Right lobe of liver (tissue), 6 donors: ENCODE measurements at regions not wholly inside any gene's neighbourhood (a gene's known extent, or its start where the extent isn't known, plus 50 kb on each side); places are given as distances from the start of the nearest gene placed in this dataset.

Experiments used
- ATAC-seq, 4 donors: fragments of 200-7000 bp; cut with Tn5 transposase; one replicate each; pipeline ENCODE4 v1.9.1; 2020; ENCODE audit warnings: mild to moderate bottlenecking in 4 of 4, moderate library complexity in 4 of 4
- DNase-seq, 3 donors: peaks; one replicate each; pipeline ENCODE4 v3.0.0-alpha.2; 2020
- H3K27ac ChIP-seq, 3 donors: fragments of 200-600 bp; one replicate each; pipeline ENCODE4 v1.8.0; 2022
- H3K27me3 ChIP-seq, 2 donors: fragments of 200-600 bp; one replicate each; pipeline ENCODE4 v1.8.0; 2022
- H3K36me3 ChIP-seq, 4 donors: fragments of 200-600 bp; sonication (generic) in 1 of 4; one replicate each; pipeline versions ENCODE4 v1.5.1 to v1.8.0; 2017 to 2022; ENCODE audit warnings: control low read depth in 1 of 4
- H3K4me1 ChIP-seq, 4 donors: fragments of 200-600 bp; sonication (generic) in 1 of 4; one replicate each; pipeline versions ENCODE4 v1.5.1 to v1.8.0; 2017 to 2022; ENCODE audit warnings: control low read depth in 1 of 4
- H3K4me3 ChIP-seq, 3 donors: fragments of 200-600 bp; one replicate each; pipeline ENCODE4 v1.8.0; 2022
- H3K9me3 ChIP-seq, 4 donors: fragments of 200-600 bp; sonication (generic) in 1 of 4; one replicate each; pipeline versions ENCODE4 v1.5.1 to v1.8.0; 2017 to 2022; ENCODE audit warnings: control low read depth in 1 of 4
- CTCF ChIP-seq, 4 donors: fragments of 200-600 bp in 3 of 4; fragments of 450-650 bp in 1 of 4; IDR thresholded peaks; one replicate each; pipeline versions ENCODE4 v1.5.1 to v1.8.0; 2016 to 2022; ENCODE audit warnings: antibody characterized with exemption in 4 of 4, mild to moderate bottlenecking in 2 of 4
- POLR2A ChIP-seq: fragments of 450-650 bp; IDR thresholded peaks from one replicate; pipeline ENCODE4 v1.6.1; 2017; ENCODE audit warnings: antibody characterized with exemption, mild to moderate bottlenecking
- WGBS: methylation state at CpG from one replicate; pipeline ENCODE4 v1.1.6; 2018; ENCODE audit warnings: low coverage, low lambda C conversion rate; ENCODE audit not compliant: insufficient coverage; ENCODE audit errors: missing lambda C conversion rate; 5-methylcytosine and 5-hydroxymethylcytosine counted together
- intact Hi-C, 2 donors: fragments of 100-400 bp; cut with DNase I; formaldehyde crosslinking; loops; one replicate each; pipeline versions ENCODE4 v1.11.2 to v1.14.1; 2022
- donor health status: DM: no; HTN: yes; CAD: no.
- donor health status: DM: no; HTN: no; CAD: no.
- donor health status: DM: no; HTN: no; CAD: no.
- donor health status: DM: no; HTN: yes; CAD: no.
- donor health status: DM: no; HTN: yes; CAD: no.

- peaks cover 0 to 5% (median 0%) of the 10 kb centered on the region in 4 donors for H3K4me1 ChIP-seq
Observed at GRCh38 chr15:35290301-35290721, 205.2 kb upstream of the NANOGP8 start.

GRCh38 chr15:35289024-35289617, 204.0 kb upstream of the NANOGP8 start:
- Histone ChIP-seq H3K9me3 (no peaks in the 10 kb centered on the region), H3K4me1 (peaks cover 0 to 5% (median 0%) of the 10 kb centered on the region in 4 donors), H3K27me3 (no peaks in the 10 kb centered on the region), H3K36me3 (no peaks in the 10 kb centered on the region), H3K27ac (no peak overlapping the region), H3K4me3 (no peak overlapping the region)
- TF ChIP-seq POLR2A (no peak), CTCF (IDR thresholded peaks at IDR 0.05) (peak; percentile 75 to 84 (median 80))
- ATAC-seq (peak; percentile 82 to 92 (median 90)), DNase-seq (no peak)
- intact Hi-C loops: loop anchor here in 1 of 2 donors (10.0 kb wide), 1 partner anchor 156 kb away; no protein-coding TSS in a partner anchor
- 32% methylated on average over 3 of the region's 3 CpGs for WGBS

More at GRCh38 chr15:35290301-35290721, 205.2 kb upstream of the NANOGP8 start:
- Histone ChIP-seq H3K27ac (no peak overlapping the region), H3K27me3 (no peaks in the 10 kb centered on the region), H3K4me3 (no peak overlapping the region), H3K36me3 (no peaks in the 10 kb centered on the region), H3K9me3 (no peaks in the 10 kb centered on the region)
- intact Hi-C loops: loop anchor here in 1 of 2 donors (10.0 kb wide), 1 partner anchor 144 kb away; no protein-coding TSS in a partner anchor
- WGBS: 90% methylated on average over 5 of the region's 5 CpGs
- no peak for DNase-seq
- TF ChIP-seq CTCF (IDR thresholded peaks at IDR 0.05): no peak
- TF ChIP-seq POLR2A: no peak
- ATAC-seq: no peak

- Histone ChIP-seq H3K27me3 (no peaks in the 10 kb centered on the region), H3K4me3 (no peak overlapping the region), H3K27ac (no peak overlapping the region), H3K4me1 (peaks cover 0 to 5% (median 0%) of the 10 kb centered on the region in 4 donors), H3K9me3 (no peaks in the 10 kb centered on the region), H3K36me3 (no peaks in the 10 kb centered on the region)
- intact Hi-C loops: loop anchor here in 1 of 2 donors (10.0 kb wide), 1 partner anchor 156 kb away; no protein-coding TSS in a partner anchor
- DNase-seq: no peak
- 98% methylated on average over 3 of the region's 3 CpGs for WGBS
- TF ChIP-seq CTCF (IDR thresholded peaks at IDR 0.05) (no peak), POLR2A (no peak)
- no peak for ATAC-seq
Observed at GRCh38 chr15:35288580-35288979, 203.5 kb upstream of the NANOGP8 start.

GRCh38 chr15:35286721-35287120, 201.6 kb upstream of the NANOGP8 start:
- intact Hi-C loops: loop anchor here in 1 of 2 donors (10.0 kb wide), 1 partner anchor 158 kb away; no protein-coding TSS in a partner anchor
- ATAC-seq: no peak

More at GRCh38 chr15:35286721-35287120, 201.6 kb upstream of the NANOGP8 start:
- TF ChIP-seq CTCF (IDR thresholded peaks at IDR 0.05): no peak
- no peak for TF ChIP-seq POLR2A
- no peak overlapping the region for H3K4me3 ChIP-seq
- H3K27ac ChIP-seq: no peak overlapping the region
- H3K9me3 ChIP-seq: no peaks in the 10 kb centered on the region
- DNase-seq: no peak
- H3K4me1 ChIP-seq: no peaks in the 10 kb centered on the region
- H3K27me3 ChIP-seq: no peaks in the 10 kb centered on the region
- WGBS: 89% methylated on average over 2 of the region's 2 CpGs
- H3K36me3 ChIP-seq: no peaks in the 10 kb centered on the region
